ENCODE measurements at regions not wholly inside any gene's neighbourhood (a gene's known extent, or its start where the extent isn't known, plus 50 kb on each side); places are given as distances from the start of the nearest gene placed in this dataset.

GRCh38 chr10:117743509-117743908 lies 201.0 kb downstream of the EMX2 start:
- Histone ChIP-seq H3K9ac (ENCODE audit: low read depth, low read length) (no peak overlapping the region), H3K4me3 (ENCODE audit: low read length) (no peak overlapping the region), H3K36me3 (ENCODE audit: insufficient read depth, low read length) (no peaks in the 10 kb centered on the region), H3K4me2 (ENCODE audit: low read length) (no peak overlapping the region), H3K9me3 (replicated peaks; ENCODE audit: low read length) (no peaks in the 10 kb centered on the region), H3K27me3 (ENCODE audit: control insufficient read depth, insufficient read depth, low read length) (peaks cover 3% of the 10 kb centered on the region), H3K4me1 (ENCODE audit: control insufficient read depth, insufficient read depth, low read length) (no peaks in the 10 kb centered on the region)

GRCh38 chr10:117745301-117745700 lies 202.8 kb downstream of the EMX2 start:
- H3K9ac ChIP-seq (ENCODE audit: low read depth, low read length): no peak overlapping the region
- H3K36me3 ChIP-seq (ENCODE audit: insufficient read depth, low read length): no peaks in the 10 kb centered on the region
- no peaks in the 10 kb centered on the region for H3K4me1 ChIP-seq (ENCODE audit: control insufficient read depth, insufficient read depth, low read length)
- H3K4me3 ChIP-seq (ENCODE audit: low read length): no peak overlapping the region
- H3K27me3 ChIP-seq (ENCODE audit: control insufficient read depth, insufficient read depth, low read length): peaks cover 3% of the 10 kb centered on the region
- H3K4me2 ChIP-seq (ENCODE audit: low read length): no peak overlapping the region
- no peaks in the 10 kb centered on the region for H3K9me3 ChIP-seq (replicated peaks; ENCODE audit: low read length)

- no peaks in the 10 kb centered on the region for H3K4me1 ChIP-seq (ENCODE audit: control insufficient read depth, insufficient read depth, low read length)
- no peaks in the 10 kb centered on the region for H3K36me3 ChIP-seq (ENCODE audit: insufficient read depth, low read length)
- no peak overlapping the region for H3K4me3 ChIP-seq (ENCODE audit: low read length)
- peaks cover 3% of the 10 kb centered on the region for H3K27me3 ChIP-seq (ENCODE audit: control insufficient read depth, insufficient read depth, low read length)
- no peak overlapping the region for H3K9ac ChIP-seq (ENCODE audit: low read depth, low read length)
- H3K4me2 ChIP-seq (ENCODE audit: low read length): no peak overlapping the region
- no peaks in the 10 kb centered on the region for H3K9me3 ChIP-seq (replicated peaks; ENCODE audit: low read length)
These were observed 204.2 kb downstream of the EMX2 start for GRCh38 chr10:117746541-117747448.

- Histone ChIP-seq H3K4me3 (ENCODE audit: low read length) (no peak overlapping the region), H3K27me3 (ENCODE audit: control insufficient read depth, insufficient read depth, low read length) (peaks cover 3% of the 10 kb centered on the region), H3K9ac (ENCODE audit: low read depth, low read length) (no peak overlapping the region), H3K4me2 (ENCODE audit: low read length) (no peak overlapping the region), H3K36me3 (ENCODE audit: insufficient read depth, low read length) (no peaks in the 10 kb centered on the region), H3K9me3 (replicated peaks; ENCODE audit: low read length) (no peaks in the 10 kb centered on the region), H3K4me1 (ENCODE audit: control insufficient read depth, insufficient read depth, low read length) (no peaks in the 10 kb centered on the region)
These were observed 205.1 kb downstream of the EMX2 start for GRCh38 chr10:117747636-117748035.

GRCh38 chr10:117748058-117748457 lies 205.5 kb downstream of the EMX2 start:
- H3K27me3 ChIP-seq (ENCODE audit: control insufficient read depth, insufficient read depth, low read length): peaks cover 3% of the 10 kb centered on the region
- H3K9me3 ChIP-seq (replicated peaks; ENCODE audit: low read length): no peaks in the 10 kb centered on the region
- H3K9ac ChIP-seq (ENCODE audit: low read depth, low read length): no peak overlapping the region
- no peaks in the 10 kb centered on the region for H3K36me3 ChIP-seq (ENCODE audit: insufficient read depth, low read length)
- no peaks in the 10 kb centered on the region for H3K4me1 ChIP-seq (ENCODE audit: control insufficient read depth, insufficient read depth, low read length)
- no peak overlapping the region for H3K4me3 ChIP-seq (ENCODE audit: low read length)
- no peak overlapping the region for H3K4me2 ChIP-seq (ENCODE audit: low read length)

- Histone ChIP-seq H3K4me1 (ENCODE audit: control insufficient read depth, insufficient read depth, low read length) (no peaks in the 10 kb centered on the region), H3K27me3 (ENCODE audit: control insufficient read depth, insufficient read depth, low read length) (peaks cover under 1% of the 10 kb centered on the region), H3K9me3 (replicated peaks; ENCODE audit: low read length) (no peaks in the 10 kb centered on the region), H3K4me3 (ENCODE audit: low read length) (no peak overlapping the region), H3K4me2 (ENCODE audit: low read length) (no peak overlapping the region), H3K9ac (ENCODE audit: low read depth, low read length) (no peak overlapping the region), H3K36me3 (ENCODE audit: insufficient read depth, low read length) (no peaks in the 10 kb centered on the region)
These were observed 208.1 kb downstream of the EMX2 start for GRCh38 chr10:117750616-117751015.

- Histone ChIP-seq H3K4me3 (ENCODE audit: low read length) (no peak overlapping the region), H3K9me3 (replicated peaks; ENCODE audit: low read length) (no peaks in the 10 kb centered on the region), H3K27me3 (ENCODE audit: control insufficient read depth, insufficient read depth, low read length) (no peaks in the 10 kb centered on the region), H3K4me1 (ENCODE audit: control insufficient read depth, insufficient read depth, low read length) (no peaks in the 10 kb centered on the region), H3K36me3 (ENCODE audit: insufficient read depth, low read length) (no peaks in the 10 kb centered on the region), H3K4me2 (ENCODE audit: low read length) (no peak overlapping the region), H3K9ac (ENCODE audit: low read depth, low read length) (no peak overlapping the region)
These were observed 208.7 kb downstream of the EMX2 start for GRCh38 chr10:117751259-117751658.

GRCh38 chr10:117752103-117752502 lies 209.6 kb downstream of the EMX2 start:
- H3K9me3 ChIP-seq (replicated peaks; ENCODE audit: low read length): no peaks in the 10 kb centered on the region
- no peaks in the 10 kb centered on the region for H3K27me3 ChIP-seq (ENCODE audit: control insufficient read depth, insufficient read depth, low read length)
- H3K4me3 ChIP-seq (ENCODE audit: low read length): no peak overlapping the region
- no peak overlapping the region for H3K4me2 ChIP-seq (ENCODE audit: low read length)
- no peaks in the 10 kb centered on the region for H3K4me1 ChIP-seq (ENCODE audit: control insufficient read depth, insufficient read depth, low read length)
- no peak overlapping the region for H3K9ac ChIP-seq (ENCODE audit: low read depth, low read length)
- H3K36me3 ChIP-seq (ENCODE audit: insufficient read depth, low read length): no peaks in the 10 kb centered on the region

GRCh38 chr10:117754770-117755658 lies 212.5 kb downstream of the EMX2 start:
- Histone ChIP-seq H3K9me3 (replicated peaks; ENCODE audit: low read length) (no peaks in the 10 kb centered on the region), H3K4me2 (ENCODE audit: low read length) (no peak overlapping the region), H3K9ac (ENCODE audit: low read depth, low read length) (no peak overlapping the region), H3K36me3 (ENCODE audit: insufficient read depth, low read length) (no peaks in the 10 kb centered on the region), H3K4me1 (ENCODE audit: control insufficient read depth, insufficient read depth, low read length) (no peaks in the 10 kb centered on the region), H3K4me3 (ENCODE audit: low read length) (no peak overlapping the region), H3K27me3 (ENCODE audit: control insufficient read depth, insufficient read depth, low read length) (no peaks in the 10 kb centered on the region)

GRCh38 chr10:117755659-117756014 lies 213.1 kb downstream of the EMX2 start:
- H3K4me2 ChIP-seq (ENCODE audit: low read length): no peak overlapping the region
- no peaks in the 10 kb centered on the region for H3K27me3 ChIP-seq (ENCODE audit: control insufficient read depth, insufficient read depth, low read length)

GRCh38 chr10:117757086-117757720 lies 214.7 kb downstream of the EMX2 start:
- Histone ChIP-seq H3K27me3 (ENCODE audit: control insufficient read depth, insufficient read depth, low read length) (no peaks in the 10 kb centered on the region), H3K4me3 (ENCODE audit: low read length) (no peak overlapping the region), H3K36me3 (ENCODE audit: insufficient read depth, low read length) (no peaks in the 10 kb centered on the region), H3K4me1 (ENCODE audit: control insufficient read depth, insufficient read depth, low read length) (no peaks in the 10 kb centered on the region), H3K4me2 (ENCODE audit: low read length) (no peak overlapping the region), H3K9ac (ENCODE audit: low read depth, low read length) (no peak overlapping the region), H3K9me3 (replicated peaks; ENCODE audit: low read length) (no peaks in the 10 kb centered on the region)

More at GRCh38 chr10:117755659-117756014, 213.1 kb downstream of the EMX2 start:
- Histone ChIP-seq H3K9ac (ENCODE audit: low read depth, low read length) (no peak overlapping the region), H3K4me3 (ENCODE audit: low read length) (no peak overlapping the region), H3K4me1 (ENCODE audit: control insufficient read depth, insufficient read depth, low read length) (no peaks in the 10 kb centered on the region), H3K36me3 (ENCODE audit: insufficient read depth, low read length) (no peaks in the 10 kb centered on the region), H3K9me3 (replicated peaks; ENCODE audit: low read length) (no peaks in the 10 kb centered on the region)
